ENCODE measurements at regions not wholly inside any gene's neighbourhood (a gene's known extent, or its start where the extent isn't known, plus 50 kb on each side); places are given as distances from the start of the nearest gene placed in this dataset.

GRCh38 chr16:25493136-25493811, 198.5 kb upstream of the HS3ST4 start:
- TF ChIP-seq, protein P1, sequence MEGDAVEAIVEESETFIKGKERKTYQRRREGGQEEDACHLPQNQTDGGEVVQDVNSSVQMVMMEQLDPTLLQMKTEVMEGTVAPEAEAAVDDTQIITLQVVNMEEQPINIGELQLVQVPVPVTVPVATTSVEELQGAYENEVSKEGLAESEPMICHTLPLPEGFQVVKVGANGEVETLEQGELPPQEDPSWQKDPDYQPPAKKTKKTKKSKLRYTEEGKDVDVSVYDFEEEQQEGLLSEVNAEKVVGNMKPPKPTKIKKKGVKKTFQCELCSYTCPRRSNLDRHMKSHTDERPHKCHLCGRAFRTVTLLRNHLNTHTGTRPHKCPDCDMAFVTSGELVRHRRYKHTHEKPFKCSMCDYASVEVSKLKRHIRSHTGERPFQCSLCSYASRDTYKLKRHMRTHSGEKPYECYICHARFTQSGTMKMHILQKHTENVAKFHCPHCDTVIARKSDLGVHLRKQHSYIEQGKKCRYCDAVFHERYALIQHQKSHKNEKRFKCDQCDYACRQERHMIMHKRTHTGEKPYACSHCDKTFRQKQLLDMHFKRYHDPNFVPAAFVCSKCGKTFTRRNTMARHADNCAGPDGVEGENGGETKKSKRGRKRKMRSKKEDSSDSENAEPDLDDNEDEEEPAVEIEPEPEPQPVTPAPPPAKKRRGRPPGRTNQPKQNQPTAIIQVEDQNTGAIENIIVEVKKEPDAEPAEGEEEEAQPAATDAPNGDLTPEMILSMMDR (IDR thresholded peaks at IDR 0.05) = no peak
- TF ChIP-seq FOXM1 (IDR thresholded peaks at IDR 0.05; ENCODE audit: low read depth) (no peak), YY1 (IDR thresholded peaks at IDR 0.05; ENCODE audit: low read depth) (no peak), EP300 (IDR thresholded peaks at IDR 0.05; ENCODE audit: borderline replicate concordance in 1 of 2, low read depth in 1 of 2, low read length in 1 of 2) (no peak), POLR2AphosphoS5 (IDR thresholded peaks at IDR 0.05; ENCODE audit: low read depth, low read length) (no peak), TAF1 (IDR thresholded peaks at IDR 0.05; ENCODE audit: borderline replicate concordance, low read depth, low read length) (no peak), USF2 (IDR thresholded peaks at IDR 0.05; ENCODE audit: borderline replicate concordance, low read depth, low read length) (no peak), NRF1 (IDR thresholded peaks at IDR 0.05; ENCODE audit: low read depth, low read length) (no peak)
- TF ChIP-seq, protein P2, sequence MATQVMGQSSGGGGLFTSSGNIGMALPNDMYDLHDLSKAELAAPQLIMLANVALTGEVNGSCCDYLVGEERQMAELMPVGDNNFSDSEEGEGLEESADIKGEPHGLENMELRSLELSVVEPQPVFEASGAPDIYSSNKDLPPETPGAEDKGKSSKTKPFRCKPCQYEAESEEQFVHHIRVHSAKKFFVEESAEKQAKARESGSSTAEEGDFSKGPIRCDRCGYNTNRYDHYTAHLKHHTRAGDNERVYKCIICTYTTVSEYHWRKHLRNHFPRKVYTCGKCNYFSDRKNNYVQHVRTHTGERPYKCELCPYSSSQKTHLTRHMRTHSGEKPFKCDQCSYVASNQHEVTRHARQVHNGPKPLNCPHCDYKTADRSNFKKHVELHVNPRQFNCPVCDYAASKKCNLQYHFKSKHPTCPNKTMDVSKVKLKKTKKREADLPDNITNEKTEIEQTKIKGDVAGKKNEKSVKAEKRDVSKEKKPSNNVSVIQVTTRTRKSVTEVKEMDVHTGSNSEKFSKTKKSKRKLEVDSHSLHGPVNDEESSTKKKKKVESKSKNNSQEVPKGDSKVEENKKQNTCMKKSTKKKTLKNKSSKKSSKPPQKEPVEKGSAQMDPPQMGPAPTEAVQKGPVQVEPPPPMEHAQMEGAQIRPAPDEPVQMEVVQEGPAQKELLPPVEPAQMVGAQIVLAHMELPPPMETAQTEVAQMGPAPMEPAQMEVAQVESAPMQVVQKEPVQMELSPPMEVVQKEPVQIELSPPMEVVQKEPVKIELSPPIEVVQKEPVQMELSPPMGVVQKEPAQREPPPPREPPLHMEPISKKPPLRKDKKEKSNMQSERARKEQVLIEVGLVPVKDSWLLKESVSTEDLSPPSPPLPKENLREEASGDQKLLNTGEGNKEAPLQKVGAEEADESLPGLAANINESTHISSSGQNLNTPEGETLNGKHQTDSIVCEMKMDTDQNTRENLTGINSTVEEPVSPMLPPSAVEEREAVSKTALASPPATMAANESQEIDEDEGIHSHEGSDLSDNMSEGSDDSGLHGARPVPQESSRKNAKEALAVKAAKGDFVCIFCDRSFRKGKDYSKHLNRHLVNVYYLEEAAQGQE (IDR thresholded peaks at IDR 0.05; ENCODE audit: low read depth, low read length) = no peak
- TF ChIP-seq, protein P3, sequence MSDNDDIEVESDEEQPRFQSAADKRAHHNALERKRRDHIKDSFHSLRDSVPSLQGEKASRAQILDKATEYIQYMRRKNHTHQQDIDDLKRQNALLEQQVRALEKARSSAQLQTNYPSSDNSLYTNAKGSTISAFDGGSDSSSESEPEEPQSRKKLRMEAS (IDR thresholded peaks at IDR 0.05; ENCODE audit: low read depth) = no peak

Measured in SK-N-SH (cell line).